DND-41 (cell line): ENCODE measurements at regions not wholly inside any gene's neighbourhood (a gene's known extent, or its start where the extent isn't known, plus 50 kb on each side); places are given as distances from the start of the nearest gene placed in this dataset.

ENCODE experiments used
- ATAC-seq: fragments of 200-7000 bp; cut with Tn5 transposase; 3 replicates; pipeline ENCODE4 v1.9.1; 2021; ENCODE audit warnings: low read depth; ENCODE audit not compliant: insufficient read depth
- DNase-seq: peaks from one replicate; pipeline ENCODE4 v3.0.0-alpha.2; 2020
- H2AFZ ChIP-seq: 2 replicates; pipeline ENCODE4 v1.6.0; 2012; ENCODE audit warnings: low read depth, low read length
- H3K27ac ChIP-seq: 2 replicates; pipeline ENCODE4 v1.5.1; 2012; ENCODE audit warnings: low read length, inconsistent platforms
- H3K27me3 ChIP-seq: fragments of 200-600 bp; sonication (generic); 2 replicates; pipeline ENCODE4 v1.6.0; 2012; ENCODE audit warnings: low read length, mild to moderate bottlenecking, inconsistent platforms; ENCODE audit not compliant: insufficient read depth, poor library complexity
- H3K36me3 ChIP-seq: 2 replicates; pipeline ENCODE4 v1.5.1; 2012; ENCODE audit warnings: low read length, inconsistent platforms; ENCODE audit not compliant: insufficient read depth
- H3K4me1 ChIP-seq: 2 replicates; pipeline ENCODE4 v1.5.1; 2012; ENCODE audit warnings: mild to moderate bottlenecking, low read length; ENCODE audit not compliant: insufficient read depth
- H3K4me2 ChIP-seq: 2 replicates; pipeline ENCODE4 v1.6.0; 2012; ENCODE audit warnings: mild to moderate bottlenecking, moderate library complexity, low read length, inconsistent platforms; ENCODE audit not compliant: insufficient read depth
- H3K4me3 ChIP-seq, 2 experiments: fragments of 200-600 bp in 1 of 2; shearing (Covaris generic) in 1 of 2; 2 replicates each; pipeline ENCODE4 v1.5.1; 2012 to 2016; ENCODE audit warnings: inconsistent platforms in 2 of 2, low read length in 2 of 2, mild to moderate bottlenecking in 2 of 2, low read depth in 1 of 2, moderate library complexity in 1 of 2
- H3K79me2 ChIP-seq: 2 replicates; pipeline ENCODE4 v1.6.0; 2012; ENCODE audit warnings: low read length, inconsistent platforms; ENCODE audit not compliant: insufficient read depth
- H3K9ac ChIP-seq: 2 replicates; pipeline ENCODE4 v1.6.0; 2012; ENCODE audit warnings: low read depth, mild to moderate bottlenecking, inconsistent platforms, low read length, moderate library complexity
- H3K9me3 ChIP-seq: 2 replicates; pipeline ENCODE4 v1.5.1; 2012; ENCODE audit warnings: low read length, moderate library complexity, mild to moderate bottlenecking, inconsistent platforms; ENCODE audit not compliant: insufficient read depth, severe bottlenecking
- H4K20me1 ChIP-seq: 2 replicates; pipeline ENCODE4 v1.6.0; 2012; ENCODE audit warnings: low read length; ENCODE audit not compliant: insufficient read depth
- EZH2 ChIP-seq: IDR thresholded peaks from 3 replicates; pipeline ENCODE4 v1.6.1; 2012; ENCODE audit warnings: borderline replicate concordance, low read depth, mild to moderate bottlenecking, moderate library complexity, low read length, inconsistent platforms; ENCODE audit not compliant: severe bottlenecking
- TF ChIP-seq, protein P1 (sequence below): IDR thresholded peaks from 2 replicates; pipeline ENCODE4 v1.5.1; 2012; ENCODE audit warnings: borderline replicate concordance, low read length, moderate library complexity, mild to moderate bottlenecking; ENCODE audit not compliant: poor library complexity, severe bottlenecking; ENCODE audit errors: extremely low read depth

DNA sequence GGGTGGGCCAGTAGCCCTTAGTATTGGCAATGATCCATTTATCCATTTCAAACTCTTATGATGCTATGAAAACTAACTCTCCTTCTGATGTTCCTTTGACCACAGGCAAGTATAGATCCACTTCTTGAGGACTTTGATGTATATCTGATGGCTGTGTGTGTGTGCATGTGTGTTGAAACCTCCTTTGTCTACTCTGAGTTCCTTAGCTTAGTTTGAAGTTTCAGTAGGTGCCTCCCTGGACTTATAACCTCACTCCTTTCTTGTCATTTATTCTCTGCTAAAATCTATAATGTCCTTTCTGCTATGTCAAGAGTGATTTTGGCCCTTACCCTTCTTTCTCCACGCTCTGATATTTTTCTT is 409.3 kb downstream of the PRDM2 start:
- H3K27me3 ChIP-seq: no peaks in the 10 kb centered on the region
- no peaks in the 10 kb centered on the region for H3K9me3 ChIP-seq

GRCh38 chr1:14110040-14110439 is 410.1 kb downstream of the PRDM2 start:
- no peaks in the 10 kb centered on the region for H3K27me3 ChIP-seq
- H3K27ac ChIP-seq: no peak overlapping the region
- H4K20me1 ChIP-seq: no peaks in the 10 kb centered on the region
- TF ChIP-seq, protein P1, sequence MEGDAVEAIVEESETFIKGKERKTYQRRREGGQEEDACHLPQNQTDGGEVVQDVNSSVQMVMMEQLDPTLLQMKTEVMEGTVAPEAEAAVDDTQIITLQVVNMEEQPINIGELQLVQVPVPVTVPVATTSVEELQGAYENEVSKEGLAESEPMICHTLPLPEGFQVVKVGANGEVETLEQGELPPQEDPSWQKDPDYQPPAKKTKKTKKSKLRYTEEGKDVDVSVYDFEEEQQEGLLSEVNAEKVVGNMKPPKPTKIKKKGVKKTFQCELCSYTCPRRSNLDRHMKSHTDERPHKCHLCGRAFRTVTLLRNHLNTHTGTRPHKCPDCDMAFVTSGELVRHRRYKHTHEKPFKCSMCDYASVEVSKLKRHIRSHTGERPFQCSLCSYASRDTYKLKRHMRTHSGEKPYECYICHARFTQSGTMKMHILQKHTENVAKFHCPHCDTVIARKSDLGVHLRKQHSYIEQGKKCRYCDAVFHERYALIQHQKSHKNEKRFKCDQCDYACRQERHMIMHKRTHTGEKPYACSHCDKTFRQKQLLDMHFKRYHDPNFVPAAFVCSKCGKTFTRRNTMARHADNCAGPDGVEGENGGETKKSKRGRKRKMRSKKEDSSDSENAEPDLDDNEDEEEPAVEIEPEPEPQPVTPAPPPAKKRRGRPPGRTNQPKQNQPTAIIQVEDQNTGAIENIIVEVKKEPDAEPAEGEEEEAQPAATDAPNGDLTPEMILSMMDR: no peak
- no peak for TF ChIP-seq EZH2
- ATAC-seq (no peak), DNase-seq (no peak)
- no peak overlapping the region for H3K4me3 ChIP-seq
- no peak overlapping the region for H3K9ac ChIP-seq
- no peaks in the 10 kb centered on the region for H3K36me3 ChIP-seq
- H3K79me2 ChIP-seq: no peaks in the 10 kb centered on the region
- H3K4me2 ChIP-seq: no peak overlapping the region
- H3K4me1 ChIP-seq: peaks cover 28% of the 10 kb centered on the region
- H2AFZ ChIP-seq: no peak overlapping the region
- no peaks in the 10 kb centered on the region for H3K9me3 ChIP-seq

More for the DNA sequence above, 409.3 kb downstream of the PRDM2 start:
- no peak overlapping the region for H3K4me3 ChIP-seq
- H3K9ac ChIP-seq: no peak overlapping the region
- no peaks in the 10 kb centered on the region for H3K36me3 ChIP-seq
- H3K4me2 ChIP-seq: no peak overlapping the region
- DNase-seq (no peak), ATAC-seq (no peak)
- no peaks in the 10 kb centered on the region for H4K20me1 ChIP-seq
- no peak overlapping the region for H2AFZ ChIP-seq
- no peak overlapping the region for H3K27ac ChIP-seq
- peaks cover 20% of the 10 kb centered on the region for H3K4me1 ChIP-seq
- H3K79me2 ChIP-seq: no peaks in the 10 kb centered on the region
- TF ChIP-seq, protein P1: no peak
- no peak for TF ChIP-seq EZH2

- Histone ChIP-seq H3K4me3 (no peak overlapping the region), H3K36me3 (no peaks in the 10 kb centered on the region), H3K9ac (no peak overlapping the region), H3K4me2 (no peak overlapping the region), H3K9me3 (no peaks in the 10 kb centered on the region), H3K27me3 (no peaks in the 10 kb centered on the region), H3K27ac (no peak overlapping the region), H2AFZ (no peak overlapping the region), H3K79me2 (no peaks in the 10 kb centered on the region), H4K20me1 (no peaks in the 10 kb centered on the region), H3K4me1 (peaks cover 33% of the 10 kb centered on the region)
- ATAC-seq: no peak
- TF ChIP-seq EZH2: no peak
- TF ChIP-seq, protein P1: no peak
- no peak for DNase-seq
These were observed 411.1 kb downstream of the PRDM2 start for GRCh38 chr1:14111121-14111520.

DNA sequence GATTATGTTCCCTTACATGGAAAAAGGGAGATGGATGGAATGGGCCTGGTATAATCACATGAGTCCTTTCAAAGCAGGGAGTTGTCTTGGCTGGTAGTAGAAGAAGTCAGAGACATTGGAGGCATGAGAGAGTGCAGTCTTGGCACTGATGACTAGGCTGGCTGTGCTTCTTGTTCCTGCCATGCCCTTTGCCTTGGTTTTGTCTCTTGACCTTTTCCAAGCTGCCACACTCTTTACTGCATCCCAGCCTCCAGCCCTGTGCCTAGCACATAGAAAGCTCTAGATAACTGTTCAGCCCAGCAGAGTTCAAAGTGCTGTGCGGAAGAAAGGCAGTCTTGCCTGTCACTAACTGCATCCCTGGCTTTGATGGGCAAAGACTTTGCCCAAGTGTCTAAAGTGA is 412.6 kb downstream of the PRDM2 start:
- Histone ChIP-seq H3K27me3 (no peaks in the 10 kb centered on the region), H3K36me3 (no peaks in the 10 kb centered on the region), H3K4me2 (no peak overlapping the region), H2AFZ (no peak overlapping the region), H3K4me3 (no peak overlapping the region), H3K4me1 (peaks cover 33% of the 10 kb centered on the region), H4K20me1 (no peaks in the 10 kb centered on the region), H3K9me3 (no peaks in the 10 kb centered on the region), H3K27ac (no peak overlapping the region), H3K79me2 (no peaks in the 10 kb centered on the region), H3K9ac (no peak overlapping the region)
- TF ChIP-seq, protein P1: no peak
- no peak for TF ChIP-seq EZH2
- DNase-seq (no peak), ATAC-seq (no peak)
